ENCODE measurements at regions not wholly inside any gene's neighbourhood (a gene's known extent, or its start where the extent isn't known, plus 50 kb on each side); places are given as distances from the start of the nearest gene placed in this dataset.

- peak; percentile 58 for DNase-seq
Measured at GRCh38 chr2:212686285-212686895, 147.8 kb upstream of the ERBB4 start.

- no peak for DNase-seq
Measured at GRCh38 chr2:212683346-212684097, 144.9 kb upstream of the ERBB4 start.

GRCh38 chr2:212682937-212683336, 144.3 kb upstream of the ERBB4 start:
- DNase-seq: no peak

GRCh38 chr2:212677466-212677865, 138.9 kb upstream of the ERBB4 start:
- DNase-seq: no peak

- DNase-seq: no peak
Measured at GRCh38 chr2:212672186-212672585, 133.6 kb upstream of the ERBB4 start.

GRCh38 chr2:212669761-212670160, 131.2 kb upstream of the ERBB4 start:
- DNase-seq: no peak

GRCh38 chr2:212667751-212668316, 129.2 kb upstream of the ERBB4 start:
- no peak for DNase-seq

- DNase-seq: no peak
Measured at GRCh38 chr2:212665948-212666347, 127.3 kb upstream of the ERBB4 start.

- DNase-seq: no peak
Measured at GRCh38 chr2:212659441-212659840, 120.8 kb upstream of the ERBB4 start.

GRCh38 chr2:212649646-212650045, 111.0 kb upstream of the ERBB4 start:
- no peak for DNase-seq

GRCh38 chr2:212646698-212647366, 108.2 kb upstream of the ERBB4 start:
- DNase-seq: no peak

GRCh38 chr2:212644195-212644837, 105.7 kb upstream of the ERBB4 start:
- no peak for DNase-seq

- DNase-seq: no peak
Measured at GRCh38 chr2:212640428-212640827, 101.8 kb upstream of the ERBB4 start.

GRCh38 chr2:212638694-212639093, 100.1 kb upstream of the ERBB4 start:
- DNase-seq: no peak

GRCh38 chr2:212628586-212628985, 90.0 kb upstream of the ERBB4 start:
- DNase-seq: no peak

GRCh38 chr2:212626371-212626918, 87.8 kb upstream of the ERBB4 start:
- DNase-seq: no peak

GRCh38 chr2:212619954-212620353, 81.4 kb upstream of the ERBB4 start:
- DNase-seq: no peak

GRCh38 chr2:212618636-212619035, 80.0 kb upstream of the ERBB4 start:
- no peak for DNase-seq

GRCh38 chr2:212610872-212611425, 72.3 kb upstream of the ERBB4 start:
- DNase-seq: no peak

GRCh38 chr2:212609479-212609878, 70.9 kb upstream of the ERBB4 start:
- DNase-seq: no peak

- DNase-seq: no peak
Measured at GRCh38 chr2:212607080-212607479, 68.5 kb upstream of the ERBB4 start.

GRCh38 chr2:212606232-212606631, 67.6 kb upstream of the ERBB4 start:
- no peak for DNase-seq

- DNase-seq: no peak
Measured at GRCh38 chr2:212596688-212597087, 58.1 kb upstream of the ERBB4 start.
